ENCODE measurements at regions not wholly inside any gene's neighbourhood (a gene's known extent, or its start where the extent isn't known, plus 50 kb on each side); places are given as distances from the start of the nearest gene placed in this dataset.
"Not testable (repeated sequence)": the region's sequence is repeated elsewhere in the genome, so short reads cannot be mapped to it uniquely, and the experiment has no call there.

- not testable (repeated sequence) for TF ChIP-seq CTCF, POLR2AphosphoS5, EP300, POLR2A (IDR thresholded peaks at IDR 0.05)
Measured at GRCh38 chr17:62197156-62197555, 132.1 kb upstream of the MED13 start.

All from sigmoid colon (tissue), 4 donors.